ENCODE measurements at regions not wholly inside any gene's neighbourhood (a gene's known extent, or its start where the extent isn't known, plus 50 kb on each side); places are given as distances from the start of the nearest gene placed in this dataset.

- DNase-seq, result no peak
These were observed 131.1 kb upstream of the JUN start for GRCh38 chr1:58914925-58915324.

DNA sequence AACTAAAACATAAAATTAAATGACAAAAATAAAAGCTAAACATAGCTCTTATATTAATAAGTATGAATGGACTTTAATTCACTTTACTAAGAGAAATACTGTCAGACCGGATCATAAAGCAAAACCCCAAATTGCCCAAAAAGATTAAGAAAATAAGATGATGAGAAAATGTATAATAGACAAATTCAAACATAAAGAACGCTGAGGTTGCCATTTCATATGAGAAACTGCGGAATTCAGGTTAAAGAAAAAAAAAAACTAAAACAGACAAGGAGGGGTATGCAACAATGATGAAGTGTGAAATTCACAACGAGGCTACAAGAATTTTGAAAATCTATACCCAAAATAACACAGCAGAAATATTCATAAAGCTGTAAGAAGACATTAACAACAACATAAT lies 133.6 kb upstream of the JUN start:
- no peak for DNase-seq

DNA sequence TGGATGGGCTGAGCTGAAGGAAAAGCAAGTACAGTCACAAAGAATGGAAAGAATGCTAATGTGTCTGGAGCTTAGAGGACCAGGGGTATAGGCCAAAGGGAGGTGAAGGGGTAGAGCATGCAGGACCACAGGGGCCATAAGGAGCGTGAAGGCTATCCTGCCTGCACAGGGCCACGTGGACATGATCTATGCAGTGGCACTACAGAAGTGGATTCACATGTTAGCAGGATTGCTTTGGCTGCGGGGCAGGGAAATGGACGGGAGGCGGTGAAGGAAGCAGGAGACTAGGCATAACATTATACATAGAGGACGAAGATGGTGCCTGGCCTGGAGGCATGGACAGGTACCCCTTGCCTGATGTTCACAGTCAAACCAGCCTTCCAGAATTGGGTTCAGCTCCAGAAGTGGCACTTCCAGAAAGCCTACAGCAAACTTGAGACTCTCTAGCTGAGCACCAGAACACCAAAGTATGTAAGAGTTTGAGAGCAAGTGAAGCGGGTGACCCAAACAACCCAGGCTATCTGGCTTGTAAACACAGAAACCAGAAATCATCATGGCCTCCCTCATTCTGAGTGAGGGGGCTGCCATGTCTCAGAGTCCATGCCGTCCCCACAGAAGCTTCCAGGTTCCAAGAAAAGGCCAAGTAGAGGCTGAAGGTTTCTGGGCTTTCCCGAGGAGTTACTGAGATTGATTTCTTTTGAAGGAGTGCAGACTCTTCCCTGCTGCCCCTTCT lies 135.5 kb upstream of the JUN start:
- no peak for DNase-seq

DNA sequence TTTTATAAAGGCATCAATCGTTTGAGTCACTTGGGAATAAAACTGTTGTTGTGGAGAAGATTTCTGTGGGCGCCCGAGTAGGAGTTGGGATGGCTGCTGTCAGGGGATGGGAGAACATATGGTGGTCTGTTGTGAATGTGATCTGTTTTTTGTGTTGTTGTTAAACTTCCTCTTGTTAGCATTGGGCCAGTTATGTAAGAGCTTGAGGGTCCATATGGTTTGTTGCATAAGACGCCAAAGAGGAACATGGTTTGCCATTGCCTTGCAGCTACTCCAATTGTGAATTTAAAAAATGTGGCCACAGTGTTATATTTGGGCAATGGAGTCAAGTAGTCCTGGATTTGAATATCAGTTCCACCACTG lies 136.1 kb upstream of the JUN start:
- peak; percentile 45 for DNase-seq

GRCh38 chr1:58921342-58921741 lies 137.5 kb upstream of the JUN start:
- no peak for DNase-seq

- no peak for DNase-seq
These were observed 137.9 kb upstream of the JUN start for GRCh38 chr1:58921751-58922150.

- no peak for DNase-seq
These were observed 138.6 kb upstream of the JUN start for GRCh38 chr1:58922302-58923089.

GRCh38 chr1:58923090-58923470 lies 139.2 kb upstream of the JUN start:
- no peak for DNase-seq

GRCh38 chr1:58924016-58924565 lies 140.2 kb upstream of the JUN start:
- DNase-seq, result no peak

DNA sequence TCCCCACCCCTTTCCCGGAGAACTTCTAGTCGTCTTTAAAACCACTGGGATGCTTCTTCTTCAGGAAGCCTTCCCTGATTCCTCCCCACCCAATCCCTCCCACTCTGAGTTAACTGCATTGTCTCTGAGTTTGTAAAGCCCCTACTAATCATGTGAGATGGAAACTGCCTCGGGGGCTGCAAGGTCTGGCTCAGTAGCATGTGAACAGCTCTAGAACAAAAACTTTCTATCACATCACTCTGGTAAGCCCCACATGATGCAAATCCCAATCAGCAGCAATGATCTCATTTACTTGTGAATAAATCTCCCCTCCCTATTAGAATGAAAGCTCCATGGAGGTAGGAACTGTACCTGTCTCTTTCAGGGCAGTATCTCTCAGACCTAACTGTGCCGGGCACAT lies 141.0 kb upstream of the JUN start:
- no peak for DNase-seq

DNA sequence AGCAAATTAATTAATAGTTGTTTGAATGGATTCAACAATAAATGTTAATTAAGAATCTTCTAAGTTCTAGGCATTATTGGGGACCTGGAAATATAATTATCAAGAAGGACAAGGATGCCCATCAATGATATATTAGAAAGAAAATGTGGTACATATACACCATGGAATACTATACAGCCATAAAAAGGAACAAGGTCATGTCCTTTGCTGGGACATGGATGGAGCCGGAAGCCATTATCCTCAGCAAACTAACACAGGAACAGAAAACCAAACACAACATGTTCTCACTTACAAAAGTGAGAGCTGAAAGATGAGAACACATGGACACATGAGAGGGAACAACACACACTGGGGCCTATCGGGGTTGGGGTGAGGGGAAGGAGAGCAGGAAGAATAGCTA lies 141.4 kb upstream of the JUN start:
- DNase-seq, result no peak

DNA sequence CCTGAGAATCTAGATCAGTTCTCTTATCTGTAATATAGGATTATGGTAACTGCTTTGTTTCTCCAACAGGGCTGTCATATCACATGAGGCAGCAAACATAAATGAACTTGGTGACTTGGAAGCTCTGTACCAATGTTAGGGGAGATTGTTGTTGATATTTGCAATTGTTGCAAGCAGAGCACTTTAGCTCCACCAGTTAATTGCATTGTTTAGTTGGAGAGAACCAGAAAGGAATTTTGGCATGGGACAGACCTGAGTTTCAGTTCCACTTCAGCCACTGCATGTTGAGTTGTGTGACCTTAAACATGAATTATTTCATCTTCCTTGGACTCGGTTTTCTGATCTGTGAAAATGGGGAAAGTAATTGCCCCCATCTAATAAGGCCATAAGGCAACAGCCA lies 142.3 kb upstream of the JUN start:
- DNase-seq, result no peak

DNA sequence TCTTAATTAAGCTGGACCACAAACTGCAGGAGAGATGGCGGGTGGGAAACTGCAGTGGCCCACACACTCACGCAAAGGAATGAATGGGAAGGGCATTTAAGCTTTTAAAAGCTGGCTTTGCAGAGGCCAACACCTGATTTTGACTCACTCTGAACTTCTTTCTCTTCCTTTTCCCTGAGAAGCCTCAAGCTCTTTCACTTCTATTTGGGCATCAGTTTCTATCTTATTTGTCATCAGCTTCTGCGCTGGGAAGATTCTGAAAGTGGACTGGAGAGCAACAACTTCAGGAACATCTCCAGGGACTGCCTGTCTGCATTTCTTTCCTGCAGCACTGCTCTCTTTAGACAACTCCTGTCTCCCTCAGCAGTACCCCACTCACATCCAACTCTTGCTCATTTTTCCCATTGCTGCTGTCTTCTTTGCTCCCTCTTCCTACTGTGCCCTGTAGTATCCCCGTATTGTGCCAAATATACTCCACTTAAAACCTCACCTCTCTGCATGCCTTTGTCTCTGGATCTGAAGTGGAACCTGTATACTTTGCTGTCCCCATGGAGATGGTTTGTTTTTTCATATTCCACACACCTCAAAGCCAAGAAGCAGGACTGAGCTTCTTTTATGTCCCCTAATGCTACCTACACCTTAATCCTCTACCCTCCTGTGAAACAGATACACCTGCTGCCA lies 143.3 kb upstream of the JUN start:
- no peak for DNase-seq

DNA sequence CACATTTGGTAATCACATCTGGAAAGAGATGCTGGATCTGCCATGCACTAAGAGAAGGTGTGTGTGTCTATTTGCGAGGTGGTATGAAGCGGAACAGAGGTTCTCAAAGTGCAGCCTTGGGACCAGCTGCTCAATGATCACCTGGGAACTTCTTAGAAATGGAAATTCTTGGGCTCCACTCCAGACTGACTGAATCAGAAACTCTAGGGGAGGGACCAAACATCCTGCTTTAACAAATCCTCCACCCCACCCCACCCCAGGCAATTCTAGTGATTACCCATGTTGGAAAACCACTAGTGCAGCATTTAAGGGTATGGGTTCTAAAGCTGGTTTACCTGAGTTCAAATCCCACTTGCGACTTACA lies 143.9 kb upstream of the JUN start:
- no peak for DNase-seq

DNA sequence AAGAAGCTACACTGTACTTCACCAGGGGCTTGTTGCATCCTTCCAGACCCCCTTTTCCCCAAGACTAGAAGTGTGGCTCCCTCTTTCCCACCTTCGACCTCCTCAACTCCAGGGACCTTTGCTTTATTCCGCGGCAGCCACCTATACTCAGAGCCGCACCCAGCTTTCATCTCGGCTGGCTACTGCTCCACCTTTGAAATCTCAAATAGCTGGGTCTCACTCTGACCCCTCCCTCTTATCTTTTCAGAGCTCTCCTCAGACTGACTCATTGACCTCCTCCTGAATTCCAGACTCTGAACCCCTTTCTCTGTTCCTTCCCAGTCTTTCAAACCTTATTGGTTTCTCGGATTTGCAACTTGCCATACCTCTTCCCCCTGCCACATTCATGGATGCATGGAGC lies 144.7 kb upstream of the JUN start:
- DNase-seq, result no peak

GRCh38 chr1:58929671-58930325 lies 146.0 kb upstream of the JUN start:
- no peak for DNase-seq

DNA sequence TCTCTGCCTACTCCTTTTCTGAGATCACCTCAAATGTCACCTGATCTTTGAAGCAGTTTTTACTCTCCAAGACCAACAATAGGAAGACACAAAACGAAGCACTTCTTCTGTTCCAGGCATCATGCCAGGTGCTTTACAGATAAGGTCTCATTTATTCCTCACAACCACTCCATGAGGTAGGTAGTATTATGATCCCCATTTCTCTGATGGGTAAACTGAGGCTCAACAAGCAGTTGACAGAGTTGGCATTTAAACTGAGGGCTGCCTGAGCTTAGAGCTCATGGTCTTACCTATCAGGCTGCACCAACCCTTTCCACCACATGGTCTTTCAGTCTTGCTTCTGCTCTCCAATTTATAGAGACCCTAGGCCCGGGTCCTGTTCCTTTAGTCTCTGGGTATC lies 147.2 kb upstream of the JUN start:
- DNase-seq, result no peak

DNA sequence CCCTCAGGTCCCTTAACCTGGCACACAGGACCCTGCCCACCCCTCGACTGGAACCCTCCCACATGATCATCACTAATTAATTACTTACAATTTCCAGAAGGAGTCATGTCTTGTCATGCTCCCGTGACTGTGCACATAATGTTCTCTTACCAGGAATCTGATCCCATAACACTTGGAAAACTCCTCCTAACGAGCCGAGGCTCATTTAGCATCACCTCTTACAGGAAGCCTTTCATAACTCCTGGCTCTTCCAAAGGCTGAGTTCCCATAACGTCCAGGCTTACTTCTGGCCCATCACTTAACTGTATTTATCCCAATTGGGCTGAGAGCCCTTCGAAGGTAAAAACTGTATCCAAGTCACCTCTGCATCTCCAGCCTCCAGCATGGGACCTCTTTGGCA lies 147.9 kb upstream of the JUN start:
- no peak for DNase-seq

- DNase-seq, result no peak
These were observed 149.2 kb upstream of the JUN start for GRCh38 chr1:58932859-58933598.

DNA sequence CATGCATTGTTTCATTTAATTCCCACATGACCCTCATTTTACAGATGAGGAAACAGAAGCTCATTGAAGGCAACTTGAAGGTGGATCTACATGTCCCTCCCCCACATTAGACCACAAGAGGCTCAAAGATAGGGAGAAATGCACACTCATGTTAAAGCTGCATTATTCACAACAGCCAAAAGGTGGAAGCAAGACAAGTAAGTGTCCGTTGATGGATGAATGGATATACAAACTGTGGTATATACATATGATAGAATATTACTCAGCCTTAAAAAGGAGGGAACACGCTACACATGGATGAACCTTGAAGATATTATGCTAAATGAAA lies 149.7 kb upstream of the JUN start:
- DNase-seq, result no peak

- no peak for DNase-seq
These were observed 150.9 kb upstream of the JUN start for GRCh38 chr1:58934706-58935105.

GRCh38 chr1:58936973-58937372 lies 153.1 kb upstream of the JUN start:
- no peak for DNase-seq

DNA sequence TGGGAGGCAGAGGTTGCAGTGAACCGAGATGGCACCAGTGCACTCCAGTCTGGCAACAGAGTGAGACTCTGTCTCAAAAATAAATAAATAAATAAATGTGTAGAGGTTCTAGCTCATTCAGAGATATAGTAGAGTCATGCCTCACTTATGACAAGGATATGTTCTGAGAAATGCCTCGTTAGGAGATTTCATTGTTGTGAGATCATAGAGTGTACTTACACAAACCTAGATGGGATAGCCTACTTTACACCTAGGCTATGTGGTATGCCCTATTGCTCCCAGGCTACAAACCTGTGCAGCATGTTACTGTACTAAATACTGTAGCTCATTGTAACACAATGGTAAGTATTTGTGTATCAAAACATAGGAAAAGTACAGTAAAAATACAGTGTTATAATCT lies 155.3 kb upstream of the JUN start:
- no peak for DNase-seq

Data from GF-D8 (cell line).